ENCODE measurements at regions not wholly inside any gene's neighbourhood (a gene's known extent, or its start where the extent isn't known, plus 50 kb on each side); places are given as distances from the start of the nearest gene placed in this dataset.

DNA sequence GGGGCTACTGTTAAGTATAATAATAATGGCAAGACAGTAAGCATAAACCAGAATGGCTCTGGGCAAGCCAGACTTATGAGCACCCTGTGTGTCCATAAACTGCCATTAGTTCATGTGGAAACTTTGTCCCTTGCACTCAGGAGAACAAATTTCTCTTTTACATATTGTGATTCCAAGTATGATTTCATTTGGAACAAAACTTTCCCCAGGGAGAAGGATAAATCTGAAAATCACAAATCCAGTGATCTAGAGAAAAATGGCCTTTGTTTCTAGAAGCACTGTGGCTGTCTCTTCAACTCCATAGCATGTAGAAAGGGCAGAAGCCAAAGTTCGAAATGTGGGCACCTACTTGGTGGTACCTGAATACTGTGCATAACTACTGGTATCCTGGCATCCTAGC, 823.7 kb upstream of the SOX11 start:
- TF ChIP-seq, protein P1, sequence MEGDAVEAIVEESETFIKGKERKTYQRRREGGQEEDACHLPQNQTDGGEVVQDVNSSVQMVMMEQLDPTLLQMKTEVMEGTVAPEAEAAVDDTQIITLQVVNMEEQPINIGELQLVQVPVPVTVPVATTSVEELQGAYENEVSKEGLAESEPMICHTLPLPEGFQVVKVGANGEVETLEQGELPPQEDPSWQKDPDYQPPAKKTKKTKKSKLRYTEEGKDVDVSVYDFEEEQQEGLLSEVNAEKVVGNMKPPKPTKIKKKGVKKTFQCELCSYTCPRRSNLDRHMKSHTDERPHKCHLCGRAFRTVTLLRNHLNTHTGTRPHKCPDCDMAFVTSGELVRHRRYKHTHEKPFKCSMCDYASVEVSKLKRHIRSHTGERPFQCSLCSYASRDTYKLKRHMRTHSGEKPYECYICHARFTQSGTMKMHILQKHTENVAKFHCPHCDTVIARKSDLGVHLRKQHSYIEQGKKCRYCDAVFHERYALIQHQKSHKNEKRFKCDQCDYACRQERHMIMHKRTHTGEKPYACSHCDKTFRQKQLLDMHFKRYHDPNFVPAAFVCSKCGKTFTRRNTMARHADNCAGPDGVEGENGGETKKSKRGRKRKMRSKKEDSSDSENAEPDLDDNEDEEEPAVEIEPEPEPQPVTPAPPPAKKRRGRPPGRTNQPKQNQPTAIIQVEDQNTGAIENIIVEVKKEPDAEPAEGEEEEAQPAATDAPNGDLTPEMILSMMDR (IDR thresholded peaks at IDR 0.05), result no peak
- no peak for TF ChIP-seq POLR2A (IDR thresholded peaks at IDR 0.05)

Data from lower leg skin (tissue), 3 donors.